HG02798 (cell line): ENCODE measurements at regions not wholly inside any gene's neighbourhood (a gene's known extent, or its start where the extent isn't known, plus 50 kb on each side); places are given as distances from the start of the nearest gene placed in this dataset.

Experiments
- ATAC-seq: cut with Tn5 transposase; IDR thresholded peaks from one replicate; pipeline ENCODE4 v1.9.1; 2021; ENCODE audit warnings: mild to moderate bottlenecking; ENCODE audit not compliant: unreplicated experiment, poor library complexity

GRCh38 chr1:78348496-78349284 lies 142.1 kb upstream of the PTGFR start:
- ATAC-seq: no peak

- ATAC-seq: no peak
Observed at GRCh38 chr1:78351551-78352216, 139.1 kb upstream of the PTGFR start.

- no peak for ATAC-seq
Observed at GRCh38 chr1:78355656-78356055, 135.1 kb upstream of the PTGFR start.

- ATAC-seq: no peak
Observed at GRCh38 chr1:78358165-78358564, 132.6 kb upstream of the PTGFR start.

GRCh38 chr1:78359666-78360065 lies 131.1 kb upstream of the PTGFR start:
- no peak for ATAC-seq

- no peak for ATAC-seq
Observed at GRCh38 chr1:78360584-78360983, 130.2 kb upstream of the PTGFR start.

- ATAC-seq: no peak
Observed at GRCh38 chr1:78367700-78368099, 123.1 kb upstream of the PTGFR start.

GRCh38 chr1:78369546-78369945 lies 121.2 kb upstream of the PTGFR start:
- ATAC-seq: no peak

GRCh38 chr1:78370356-78370755 lies 120.4 kb upstream of the PTGFR start:
- peak; percentile 55 for ATAC-seq

- no peak for ATAC-seq
Observed at GRCh38 chr1:78370779-78371482, 119.8 kb upstream of the PTGFR start.

- no peak for ATAC-seq
Observed at GRCh38 chr1:78373676-78374075, 117.1 kb upstream of the PTGFR start.

- no peak for ATAC-seq
Observed at GRCh38 chr1:78375996-78376395, 114.8 kb upstream of the PTGFR start.

- ATAC-seq: peak; percentile 81
Observed at GRCh38 chr1:78377356-78377928, 113.3 kb upstream of the PTGFR start.

- no peak for ATAC-seq
Observed at GRCh38 chr1:78383923-78384322, 106.9 kb upstream of the PTGFR start.

GRCh38 chr1:78385744-78386462 lies 104.9 kb upstream of the PTGFR start:
- ATAC-seq: peak; percentile 90

GRCh38 chr1:78387201-78387600 lies 103.6 kb upstream of the PTGFR start:
- ATAC-seq: no peak

GRCh38 chr1:78387871-78388270 lies 102.9 kb upstream of the PTGFR start:
- ATAC-seq: no peak

GRCh38 chr1:78388275-78388674 lies 102.5 kb upstream of the PTGFR start:
- no peak for ATAC-seq

- ATAC-seq: no peak
Observed at GRCh38 chr1:78401148-78401547, 89.6 kb upstream of the PTGFR start.

- ATAC-seq: no peak
Observed at GRCh38 chr1:78408192-78408591, 82.6 kb upstream of the PTGFR start.
